BLaER1 treated with 17β-estradiol and CSF1 and Interleukin-3, amounts not matched to agents 10 nM and 100 nM (cell line): ENCODE measurements at regions not wholly inside any gene's neighbourhood (a gene's known extent, or its start where the extent isn't known, plus 50 kb on each side); places are given as distances from the start of the nearest gene placed in this dataset.

Source experiments
- H3K27ac ChIP-seq, 11 experiments: shearing (Covaris generic); formaldehyde crosslinking; 2 replicates each; pipeline ENCODE4 v1.8.1; 2022
- H3K27me3 ChIP-seq, 11 experiments: shearing (Covaris generic); formaldehyde crosslinking; 2 replicates each; pipeline ENCODE4 v1.8.1; 2022
- H3K36me3 ChIP-seq, 11 experiments: shearing (Covaris generic); formaldehyde crosslinking; 2 replicates each; pipeline ENCODE4 v1.8.1; 2022
- H3K4me1 ChIP-seq, 10 experiments: shearing (Covaris generic); formaldehyde crosslinking; 2 replicates each; pipeline ENCODE4 v1.8.1; 2022
- H3K4me2 ChIP-seq, 11 experiments: shearing (Covaris generic); formaldehyde crosslinking; 2 replicates each; pipeline ENCODE4 v1.8.1; 2022
- H3K4me3 ChIP-seq, 10 experiments: shearing (Covaris generic); formaldehyde crosslinking; 2 replicates each; pipeline ENCODE4 v1.8.1; 2022
- H3K9ac ChIP-seq, 11 experiments: shearing (Covaris generic); formaldehyde crosslinking; 2 replicates each; pipeline ENCODE4 v1.8.1; 2022
- H3K9me3 ChIP-seq, 11 experiments: shearing (Covaris generic); formaldehyde crosslinking; replicated peaks in 1 of 11; 2 replicates each; pipeline ENCODE4 v1.8.1; 2022
- H4K20me1 ChIP-seq, 11 experiments: shearing (Covaris generic); formaldehyde crosslinking; 2 replicates each; pipeline ENCODE4 v1.8.1; 2022
- Cebpa-rat ChIP-seq, 11 experiments: shearing (Covaris generic); IDR thresholded peaks; 2 replicates each; pipeline ENCODE4 v1.8.1; 2022

DNA sequence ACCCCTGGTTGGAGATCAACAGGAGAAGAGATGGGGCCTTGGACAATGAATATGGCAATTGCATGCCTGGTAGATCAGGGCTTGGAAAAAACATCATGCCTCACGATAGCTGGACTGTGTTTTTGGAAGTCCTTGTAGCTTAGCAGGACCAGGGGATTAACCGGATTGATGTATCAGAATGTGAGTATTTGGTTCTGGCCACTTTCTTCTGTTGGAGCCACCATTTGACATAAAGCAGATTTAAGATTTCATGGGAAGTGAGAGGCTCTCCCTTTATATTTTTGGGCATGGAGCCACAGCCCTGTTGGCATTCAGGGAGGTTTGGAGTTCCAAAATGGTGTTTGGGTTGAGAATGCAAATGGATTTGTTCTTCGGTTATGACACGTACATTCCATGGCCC lies 424.7 kb upstream of the MAF start:
- no peak for TF ChIP-seq Cebpa-rat (IDR thresholded peaks at IDR 0.05)
- Histone ChIP-seq H3K27ac (no peak overlapping the region), H3K4me2 (no peak overlapping the region), H3K4me3 (no peak overlapping the region), H3K4me1 (peaks cover 12 to 21% (median 16%) of the 10 kb centered on the region in 10 experiments), H3K36me3 (no peaks in the 10 kb centered on the region), H3K9me3 (no peaks in the 10 kb centered on the region), H3K9ac (no peak overlapping the region), H4K20me1 (no peaks in the 10 kb centered on the region), H3K27me3 (no peaks in the 10 kb centered on the region)

DNA sequence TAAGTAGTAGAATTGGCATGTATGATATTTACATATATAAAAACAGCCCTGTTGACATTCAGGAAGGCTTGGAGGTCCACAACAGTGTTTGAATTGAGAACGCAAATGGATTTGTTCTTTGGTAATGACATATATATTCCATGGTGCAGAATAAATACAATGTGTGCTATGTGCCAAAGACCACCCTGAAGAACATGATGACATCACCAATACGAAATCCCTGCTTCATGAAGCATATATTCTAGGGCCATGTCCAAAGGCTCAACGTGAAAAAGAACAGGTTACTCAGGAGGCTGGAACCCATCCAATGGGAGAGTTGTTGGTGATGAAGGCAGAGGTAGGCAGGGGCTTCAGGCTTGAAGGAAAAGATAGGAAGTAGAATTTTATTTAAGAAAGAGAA lies 423.9 kb upstream of the MAF start:
- Histone ChIP-seq H4K20me1 (no peaks in the 10 kb centered on the region), H3K4me1 (peaks cover 12 to 21% (median 16%) of the 10 kb centered on the region in 10 experiments), H3K9me3 (no peaks in the 10 kb centered on the region), H3K27ac (no peak overlapping the region), H3K9ac (no peak overlapping the region), H3K4me3 (no peak overlapping the region), H3K27me3 (no peaks in the 10 kb centered on the region), H3K4me2 (no peak overlapping the region), H3K36me3 (no peaks in the 10 kb centered on the region)
- TF ChIP-seq Cebpa-rat (IDR thresholded peaks at IDR 0.05) = no peak

DNA sequence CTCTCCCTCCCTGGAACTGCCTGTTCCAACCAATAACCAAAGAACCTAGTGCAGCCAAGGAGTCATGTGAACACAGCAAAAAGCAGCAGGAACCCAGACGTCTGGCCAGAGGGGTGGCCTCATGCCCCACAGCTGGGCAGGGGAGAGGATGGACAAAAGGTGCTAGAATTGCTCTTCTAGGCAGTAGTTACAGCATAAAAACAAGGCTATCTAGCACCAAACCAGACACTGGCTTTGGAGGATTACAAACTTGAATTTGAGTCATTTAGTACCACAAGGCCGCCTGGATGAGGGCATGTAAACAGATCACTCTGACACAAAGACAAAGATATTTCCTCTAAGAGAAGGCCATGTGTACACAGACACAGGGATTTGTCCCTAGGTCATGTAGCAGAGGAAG lies 423.3 kb upstream of the MAF start:
- TF ChIP-seq Cebpa-rat (IDR thresholded peaks at IDR 0.05) = no peak
- H3K9me3 ChIP-seq = no peaks in the 10 kb centered on the region
- no peaks in the 10 kb centered on the region for H3K27me3 ChIP-seq
- no peak overlapping the region for H3K4me2 ChIP-seq
- no peak overlapping the region for H3K27ac ChIP-seq
- H3K9ac ChIP-seq = no peak overlapping the region
- no peaks in the 10 kb centered on the region for H4K20me1 ChIP-seq
- no peak overlapping the region for H3K4me3 ChIP-seq
- H3K4me1 ChIP-seq = peaks cover 12 to 21% (median 16%) of the 10 kb centered on the region in 10 experiments
- H3K36me3 ChIP-seq = no peaks in the 10 kb centered on the region

DNA sequence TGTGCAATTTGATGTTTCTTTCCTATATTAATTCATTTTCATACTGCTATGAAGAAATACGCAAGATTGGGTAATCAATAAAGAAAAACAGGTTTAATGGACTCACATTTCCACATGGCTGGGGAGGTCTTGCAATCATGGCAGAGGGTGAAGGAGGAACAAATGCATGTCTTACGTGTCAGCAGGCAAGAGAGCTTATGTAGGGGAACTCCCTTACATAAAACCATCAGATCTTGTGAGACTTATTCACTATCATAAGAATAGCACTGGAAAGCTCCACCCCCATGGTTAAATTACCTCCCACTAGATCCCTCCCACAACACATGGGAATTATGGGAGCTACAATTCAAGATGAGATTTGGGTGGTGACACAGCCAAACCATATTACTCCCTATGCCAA lies 418.9 kb upstream of the MAF start:
- no peaks in the 10 kb centered on the region for H3K9me3 ChIP-seq
- no peaks in the 10 kb centered on the region for H3K27me3 ChIP-seq
- H3K36me3 ChIP-seq = no peaks in the 10 kb centered on the region
- no peak overlapping the region for H3K9ac ChIP-seq
- no peak overlapping the region for H3K27ac ChIP-seq
- H3K4me1 ChIP-seq = peaks cover 0 to 4% (median 0%) of the 10 kb centered on the region in 10 experiments; a peak in 2 of 20 replicates
- no peak overlapping the region for H3K4me3 ChIP-seq
- no peak for TF ChIP-seq Cebpa-rat (IDR thresholded peaks at IDR 0.05)
- no peaks in the 10 kb centered on the region for H4K20me1 ChIP-seq
- no peak overlapping the region for H3K4me2 ChIP-seq

DNA sequence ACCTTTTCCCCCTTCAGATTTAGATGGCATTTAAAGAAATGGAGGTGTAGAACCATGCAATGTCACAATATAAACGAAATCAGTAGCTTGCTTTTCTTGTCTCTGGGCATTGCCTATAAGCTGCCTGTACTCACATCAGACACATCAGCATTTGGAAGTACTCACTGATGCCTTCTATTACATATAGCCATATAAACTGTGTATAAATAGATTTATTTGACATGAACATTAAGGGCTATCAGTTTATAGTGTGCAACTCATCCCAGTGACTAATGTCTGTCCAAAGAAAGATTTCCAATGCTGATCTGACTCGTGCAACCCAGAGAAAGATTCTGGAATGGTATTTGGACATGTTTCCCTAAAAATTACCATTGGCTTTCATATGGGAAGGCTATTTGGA lies 417.9 kb upstream of the MAF start:
- Histone ChIP-seq H3K4me3 (no peak overlapping the region), H3K27ac (no peak overlapping the region), H3K4me1 (peaks cover 0 to 4% (median 0%) of the 10 kb centered on the region in 10 experiments; a peak in 2 of 20 replicates), H3K36me3 (no peaks in the 10 kb centered on the region), H4K20me1 (no peaks in the 10 kb centered on the region), H3K27me3 (no peaks in the 10 kb centered on the region), H3K9ac (no peak overlapping the region), H3K9me3 (no peaks in the 10 kb centered on the region), H3K4me2 (no peak overlapping the region)
- TF ChIP-seq Cebpa-rat (IDR thresholded peaks at IDR 0.05) = no peak

DNA sequence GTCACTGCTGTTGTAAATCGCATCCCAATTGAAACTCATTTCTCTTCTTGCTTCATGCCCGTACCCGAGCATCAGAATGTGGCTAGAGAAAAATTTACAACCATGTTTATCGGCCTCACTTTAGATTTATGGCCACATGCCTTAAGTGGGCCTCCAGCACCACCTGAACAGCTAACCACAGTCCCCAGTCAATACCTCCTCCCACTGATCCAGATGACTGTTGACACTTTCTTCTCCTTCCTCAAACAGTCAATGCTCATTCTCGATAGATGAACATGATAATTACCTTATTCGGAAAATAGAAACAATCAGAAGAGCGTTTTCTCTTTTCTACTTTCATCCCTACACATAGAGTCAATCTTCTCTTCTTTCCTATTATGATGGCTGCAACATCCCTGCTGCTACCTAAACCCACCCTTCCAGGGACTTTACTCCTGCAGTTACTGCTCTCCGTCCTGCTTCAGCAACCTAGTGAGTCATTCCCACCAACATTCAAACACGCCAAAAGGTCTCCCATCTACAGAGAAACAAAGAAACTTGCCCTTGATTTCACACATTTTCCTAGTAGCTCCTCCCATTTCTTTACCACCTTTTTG lies 416.3 kb upstream of the MAF start:
- Histone ChIP-seq H3K4me2 (no peak overlapping the region), H3K36me3 (no peaks in the 10 kb centered on the region), H3K4me3 (no peak overlapping the region), H3K27ac (no peak overlapping the region), H3K4me1 (no peaks in the 10 kb centered on the region), H3K9me3 (no peaks in the 10 kb centered on the region), H4K20me1 (no peaks in the 10 kb centered on the region), H3K27me3 (no peaks in the 10 kb centered on the region), H3K9ac (no peak overlapping the region)
- TF ChIP-seq Cebpa-rat (IDR thresholded peaks at IDR 0.05) = no peak

DNA sequence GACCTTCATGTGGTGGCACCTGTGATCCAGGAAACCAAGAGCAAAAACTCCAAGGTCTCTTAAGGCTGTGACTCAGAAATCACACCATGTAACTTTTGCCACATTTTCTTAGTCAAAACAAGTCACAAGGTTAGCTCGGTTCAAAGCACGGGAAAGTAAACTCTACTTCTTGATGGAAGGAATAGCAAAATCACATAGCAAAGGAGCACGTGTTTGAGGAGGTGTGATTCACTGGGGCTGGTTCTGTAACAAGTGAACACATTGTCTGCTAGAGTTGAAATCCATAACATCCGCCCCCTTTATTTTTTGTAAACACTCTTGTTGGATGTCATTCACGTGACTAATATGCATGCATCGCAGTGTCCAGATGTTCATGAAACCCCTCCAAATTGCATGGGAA lies 415.0 kb upstream of the MAF start:
- Histone ChIP-seq H3K36me3 (no peaks in the 10 kb centered on the region), H3K27ac (no peak overlapping the region), H3K4me2 (no peak overlapping the region), H3K27me3 (no peaks in the 10 kb centered on the region), H3K4me3 (no peak overlapping the region), H3K9me3 (no peaks in the 10 kb centered on the region), H3K9ac (no peak overlapping the region), H3K4me1 (no peaks in the 10 kb centered on the region), H4K20me1 (no peaks in the 10 kb centered on the region)
- no peak for TF ChIP-seq Cebpa-rat (IDR thresholded peaks at IDR 0.05)

DNA sequence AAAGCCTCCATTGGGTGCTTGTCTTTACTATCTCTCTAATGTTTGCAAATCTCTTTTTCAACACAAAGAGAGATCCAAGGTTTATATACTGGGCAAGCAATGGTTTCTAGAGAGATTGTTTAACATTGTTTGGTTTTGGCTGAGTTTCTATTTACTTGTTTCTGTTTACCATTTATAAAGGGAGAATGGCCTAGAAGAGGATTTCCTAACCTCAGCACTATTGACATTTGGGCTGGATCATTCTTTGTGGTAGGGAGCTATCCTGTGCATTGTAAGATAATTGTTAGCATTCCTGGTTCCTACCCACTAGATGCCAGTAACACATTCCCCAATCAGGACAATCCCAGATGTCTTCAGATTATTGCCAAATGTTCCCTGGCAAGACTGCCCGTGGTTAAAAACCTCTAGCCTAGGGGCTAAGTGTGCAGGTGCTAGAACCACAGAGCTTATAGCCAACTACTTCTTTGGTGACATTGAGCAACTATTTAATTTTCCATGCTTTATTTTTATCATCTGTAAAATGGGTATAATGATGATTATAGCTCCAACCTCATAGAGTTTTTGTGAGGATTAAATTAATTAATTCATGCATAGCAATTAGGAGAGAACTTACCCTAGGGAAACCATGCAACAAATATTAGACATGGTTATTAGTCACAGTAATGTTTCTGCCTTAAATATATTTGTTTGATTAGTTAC lies 413.9 kb upstream of the MAF start:
- H3K9me3 ChIP-seq = no peaks in the 10 kb centered on the region
- no peaks in the 10 kb centered on the region for H3K36me3 ChIP-seq
- H4K20me1 ChIP-seq = no peaks in the 10 kb centered on the region
- no peaks in the 10 kb centered on the region for H3K27me3 ChIP-seq
- no peak overlapping the region for H3K9ac ChIP-seq
- H3K4me1 ChIP-seq = no peaks in the 10 kb centered on the region
- TF ChIP-seq Cebpa-rat (IDR thresholded peaks at IDR 0.05) = no peak
- no peak overlapping the region for H3K27ac ChIP-seq
- H3K4me3 ChIP-seq = no peak overlapping the region
- H3K4me2 ChIP-seq = no peak overlapping the region

DNA sequence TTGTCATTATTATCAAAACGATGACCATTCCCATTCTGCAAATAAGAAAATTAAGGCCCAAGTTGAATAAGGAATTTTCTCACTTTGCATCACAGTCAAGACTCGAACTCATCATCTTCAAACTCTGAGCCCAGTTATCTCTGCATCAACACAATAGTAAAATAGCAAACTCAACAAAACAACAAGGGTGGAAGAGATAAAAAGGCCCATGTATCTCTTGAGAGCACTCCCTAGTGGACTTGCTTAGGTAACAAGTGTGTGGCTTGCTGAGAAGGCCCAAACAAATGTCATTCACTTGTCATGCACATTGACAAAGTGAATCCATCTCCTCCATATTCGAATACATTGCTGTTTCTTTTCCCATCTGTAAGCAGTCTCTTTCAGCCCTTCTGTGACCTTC lies 412.0 kb upstream of the MAF start:
- H3K4me1 ChIP-seq = no peaks in the 10 kb centered on the region
- no peaks in the 10 kb centered on the region for H4K20me1 ChIP-seq
- no peak for TF ChIP-seq Cebpa-rat (IDR thresholded peaks at IDR 0.05)
- H3K27ac ChIP-seq = no peak overlapping the region
- H3K9me3 ChIP-seq = no peaks in the 10 kb centered on the region
- no peak overlapping the region for H3K4me2 ChIP-seq
- H3K4me3 ChIP-seq = no peak overlapping the region
- no peaks in the 10 kb centered on the region for H3K36me3 ChIP-seq
- no peak overlapping the region for H3K9ac ChIP-seq
- H3K27me3 ChIP-seq = no peaks in the 10 kb centered on the region

DNA sequence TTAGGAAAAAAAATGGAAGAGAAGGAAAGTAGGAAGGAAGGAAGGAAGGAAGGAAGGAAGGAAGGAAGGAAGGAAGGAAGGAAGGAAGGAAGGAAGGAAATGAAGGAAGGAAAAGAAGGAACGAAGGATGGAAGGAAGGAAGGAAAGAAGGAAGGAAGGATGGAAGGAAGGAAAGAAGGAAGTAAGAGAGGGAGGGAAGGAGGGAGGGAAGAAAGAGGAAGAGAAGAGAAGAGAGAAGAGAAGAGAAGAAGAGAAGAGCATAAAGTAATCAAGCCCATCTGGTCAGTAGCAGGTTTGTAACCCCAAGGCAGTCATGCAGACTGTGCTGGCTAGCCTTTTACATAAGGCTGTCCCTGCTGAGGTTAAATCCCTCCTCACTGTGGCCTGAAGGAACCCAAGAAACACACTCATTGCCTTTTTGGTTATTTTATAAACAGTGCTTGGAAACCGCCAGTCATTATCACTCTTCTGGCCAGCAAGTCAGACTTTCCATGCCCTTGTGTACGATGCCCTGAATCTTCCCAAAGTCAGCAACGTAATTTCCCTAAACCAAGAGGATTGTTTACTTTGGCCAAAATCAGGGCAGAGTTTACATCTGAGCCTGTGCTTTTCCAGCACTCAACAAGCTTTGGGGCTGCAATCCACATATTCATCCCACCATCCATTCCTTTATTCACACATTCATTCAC lies 409.6 kb upstream of the MAF start:
- no peak overlapping the region for H3K4me2 ChIP-seq
- no peaks in the 10 kb centered on the region for H3K9me3 ChIP-seq
- H4K20me1 ChIP-seq = no peaks in the 10 kb centered on the region
- TF ChIP-seq Cebpa-rat (IDR thresholded peaks at IDR 0.05) = no peak
- H3K4me1 ChIP-seq = peaks cover 0 to 12% (median 0%) of the 10 kb centered on the region in 10 experiments; a peak in 9 of 20 replicates
- H3K9ac ChIP-seq = no peak overlapping the region
- H3K4me3 ChIP-seq = no peak overlapping the region
- no peak overlapping the region for H3K27ac ChIP-seq
- no peaks in the 10 kb centered on the region for H3K27me3 ChIP-seq
- no peaks in the 10 kb centered on the region for H3K36me3 ChIP-seq
